ENCODE measurements at regions not wholly inside any gene's neighbourhood (a gene's known extent, or its start where the extent isn't known, plus 50 kb on each side); places are given as distances from the start of the nearest gene placed in this dataset.
A peak's percentile ranks its signal among the peaks of the same experiment; 100 is the strongest.

- WGBS, result 36% methylated on average over 12 of the region's 13 CpGs
Measured at GRCh38 chr1:14140831-14141401, 440.9 kb downstream of the PRDM2 start.

GRCh38 chr1:14141656-14142055 lies 441.7 kb downstream of the PRDM2 start:
- H3K27ac ChIP-seq, result peak overlapping the region; percentile 7
- H3K36me3 ChIP-seq, result no peaks in the 10 kb centered on the region
- H3K4me1 ChIP-seq, result peaks cover 38% of the 10 kb centered on the region
- WGBS, result 74% methylated on average over 6 of the region's 6 CpGs
- no peak for DNase-seq (ENCODE audit: low spot score in 2 of 2)
- TF ChIP-seq CTCF (IDR thresholded peaks at IDR 0.05) (no peak), POLR2AphosphoS5 (IDR thresholded peaks at IDR 0.05) (no peak), POLR2A (IDR thresholded peaks at IDR 0.05) (no peak), EP300 (IDR thresholded peaks at IDR 0.05) (no peak)
- no peaks in the 10 kb centered on the region for H3K9me3 ChIP-seq
- no peak overlapping the region for H3K4me3 ChIP-seq
- H3K27me3 ChIP-seq, result no peaks in the 10 kb centered on the region

More at GRCh38 chr1:14140831-14141401, 440.9 kb downstream of the PRDM2 start:
- Histone ChIP-seq H3K27ac (peak overlapping the region; percentile 7), H3K4me3 (no peak overlapping the region), H3K36me3 (no peaks in the 10 kb centered on the region), H3K4me1 (peaks cover 41% of the 10 kb centered on the region), H3K9me3 (no peaks in the 10 kb centered on the region), H3K27me3 (no peaks in the 10 kb centered on the region)
- DNase-seq (ENCODE audit: low spot score in 2 of 2), result no peak
- TF ChIP-seq POLR2AphosphoS5 (IDR thresholded peaks at IDR 0.05) (peak in 1 of 3 donors; percentile 42), CTCF (IDR thresholded peaks at IDR 0.05) (no peak), EP300 (IDR thresholded peaks at IDR 0.05) (no peak), POLR2A (IDR thresholded peaks at IDR 0.05) (no peak)

GRCh38 chr1:14142397-14143100 lies 442.6 kb downstream of the PRDM2 start:
- H3K27ac ChIP-seq, result no peak overlapping the region

GRCh38 chr1:14143777-14144176 lies 443.8 kb downstream of the PRDM2 start:
- WGBS, result 79% methylated on average over 5 of the region's 5 CpGs
- no peak overlapping the region for H3K4me3 ChIP-seq
- no peaks in the 10 kb centered on the region for H3K36me3 ChIP-seq
- H3K27ac ChIP-seq, result no peak overlapping the region
- no peaks in the 10 kb centered on the region for H3K27me3 ChIP-seq
- TF ChIP-seq EP300 (IDR thresholded peaks at IDR 0.05) (no peak), CTCF (IDR thresholded peaks at IDR 0.05) (no peak), POLR2A (IDR thresholded peaks at IDR 0.05) (no peak), POLR2AphosphoS5 (IDR thresholded peaks at IDR 0.05) (no peak)
- peaks cover 21% of the 10 kb centered on the region for H3K4me1 ChIP-seq
- no peak for DNase-seq (ENCODE audit: low spot score in 2 of 2)
- no peaks in the 10 kb centered on the region for H3K9me3 ChIP-seq

More at GRCh38 chr1:14142397-14143100, 442.6 kb downstream of the PRDM2 start:
- no peak for DNase-seq (ENCODE audit: low spot score in 2 of 2)
- H3K27me3 ChIP-seq, result no peaks in the 10 kb centered on the region
- no peak overlapping the region for H3K4me3 ChIP-seq
- TF ChIP-seq EP300 (IDR thresholded peaks at IDR 0.05), result no peak
- no peak for TF ChIP-seq CTCF (IDR thresholded peaks at IDR 0.05)
- TF ChIP-seq POLR2A (IDR thresholded peaks at IDR 0.05), result no peak
- no peak for TF ChIP-seq POLR2AphosphoS5 (IDR thresholded peaks at IDR 0.05)
- no peaks in the 10 kb centered on the region for H3K36me3 ChIP-seq
- WGBS, result 57% methylated on average over 8 of the region's 11 CpGs
- H3K9me3 ChIP-seq, result no peaks in the 10 kb centered on the region
- peaks cover 30% of the 10 kb centered on the region for H3K4me1 ChIP-seq

- TF ChIP-seq POLR2AphosphoS5 (IDR thresholded peaks at IDR 0.05) (no peak), EP300 (IDR thresholded peaks at IDR 0.05) (no peak)
- DNase-seq (ENCODE audit: low spot score in 2 of 2), result no peak
- H3K4me3 ChIP-seq, result no peak overlapping the region
- 78% methylated on average over 2 of the region's 2 CpGs for WGBS
- no peaks in the 10 kb centered on the region for H3K9me3 ChIP-seq
- no peaks in the 10 kb centered on the region for H3K36me3 ChIP-seq
- H3K27ac ChIP-seq, result no peak overlapping the region
- no peaks in the 10 kb centered on the region for H3K4me1 ChIP-seq
- H3K27me3 ChIP-seq, result no peaks in the 10 kb centered on the region
Measured at GRCh38 chr1:14148526-14148925, 448.5 kb downstream of the PRDM2 start.
